DOHH2 (cell line): ENCODE measurements at regions not wholly inside any gene's neighbourhood (a gene's known extent, or its start where the extent isn't known, plus 50 kb on each side); places are given as distances from the start of the nearest gene placed in this dataset.

ENCODE experiments used
- EZH2phosphoT487 ChIP-seq: fragments of 200-600 bp; sonication (generic); IDR thresholded peaks from 2 replicates; pipeline ENCODE4 v1.6.1; 2017; ENCODE audit warnings: borderline replicate concordance, mild to moderate bottlenecking, antibody characterized with exemption, low read length, moderate library complexity, mixed read lengths
- TF ChIP-seq, protein P1 (sequence below): fragments of 200-600 bp; sonication (generic); IDR thresholded peaks from one replicate; pipeline ENCODE4 v1.5.1; 2014; ENCODE audit warnings: antibody characterized with exemption, mild to moderate bottlenecking, low read depth, low read length; ENCODE audit not compliant: poor library complexity, severe bottlenecking

GRCh38 chr5:74209571-74209970 lies 431.0 kb downstream of the ENC1 start:
- TF ChIP-seq, protein P1, sequence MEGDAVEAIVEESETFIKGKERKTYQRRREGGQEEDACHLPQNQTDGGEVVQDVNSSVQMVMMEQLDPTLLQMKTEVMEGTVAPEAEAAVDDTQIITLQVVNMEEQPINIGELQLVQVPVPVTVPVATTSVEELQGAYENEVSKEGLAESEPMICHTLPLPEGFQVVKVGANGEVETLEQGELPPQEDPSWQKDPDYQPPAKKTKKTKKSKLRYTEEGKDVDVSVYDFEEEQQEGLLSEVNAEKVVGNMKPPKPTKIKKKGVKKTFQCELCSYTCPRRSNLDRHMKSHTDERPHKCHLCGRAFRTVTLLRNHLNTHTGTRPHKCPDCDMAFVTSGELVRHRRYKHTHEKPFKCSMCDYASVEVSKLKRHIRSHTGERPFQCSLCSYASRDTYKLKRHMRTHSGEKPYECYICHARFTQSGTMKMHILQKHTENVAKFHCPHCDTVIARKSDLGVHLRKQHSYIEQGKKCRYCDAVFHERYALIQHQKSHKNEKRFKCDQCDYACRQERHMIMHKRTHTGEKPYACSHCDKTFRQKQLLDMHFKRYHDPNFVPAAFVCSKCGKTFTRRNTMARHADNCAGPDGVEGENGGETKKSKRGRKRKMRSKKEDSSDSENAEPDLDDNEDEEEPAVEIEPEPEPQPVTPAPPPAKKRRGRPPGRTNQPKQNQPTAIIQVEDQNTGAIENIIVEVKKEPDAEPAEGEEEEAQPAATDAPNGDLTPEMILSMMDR = no peak
- TF ChIP-seq EZH2phosphoT487 = no peak
